Neural cell (in vitro differentiated cells): ENCODE measurements at regions not wholly inside any gene's neighbourhood (a gene's known extent, or its start where the extent isn't known, plus 50 kb on each side); places are given as distances from the start of the nearest gene placed in this dataset.

Experiments used
- H2AFZ ChIP-seq: fragments of 200-600, 300-800 bp; sonication (generic), shearing (Covaris generic); 2 replicates; pipeline ENCODE4 v1.6.0; 2014; ENCODE audit warnings: low read depth, mild to moderate bottlenecking, antibody characterized with exemption, low read length, moderate library complexity
- H3F3A ChIP-seq: fragments of 200-600 bp; shearing (Covaris generic); 2 replicates; pipeline ENCODE4 v1.6.1; 2016; ENCODE audit warnings: mild to moderate bottlenecking, moderate library complexity, mixed read lengths, antibody characterized with exemption, low read length; ENCODE audit not compliant: insufficient read depth, poor library complexity, severe bottlenecking
- H3K27ac ChIP-seq: fragments of 200-600, 300-800 bp; sonication (generic), shearing (Covaris generic); 2 replicates; pipeline ENCODE4 v1.5.1; 2014; ENCODE audit warnings: mild to moderate bottlenecking, low read length, moderate library complexity
- H3K27me3 ChIP-seq: fragments of 300-800, 200-600 bp; sonication (generic), shearing (Covaris generic); 2 replicates; pipeline ENCODE4 v1.6.0; 2014; ENCODE audit warnings: mild to moderate bottlenecking, low read depth, low read length, moderate library complexity; ENCODE audit not compliant: insufficient read depth
- H3K36me3 ChIP-seq: fragments of 300-800, 200-600 bp; sonication (generic), shearing (Covaris generic); 2 replicates; pipeline ENCODE4 v1.5.1; 2014; ENCODE audit warnings: mild to moderate bottlenecking, antibody characterized with exemption, low read length, moderate library complexity; ENCODE audit not compliant: insufficient read depth
- H3K4me2 ChIP-seq: fragments of 300-800, 200-600 bp; sonication (generic), shearing (Covaris generic); 2 replicates; pipeline ENCODE4 v1.6.0; 2014; ENCODE audit warnings: mild to moderate bottlenecking, low read length
- H3K4me3 ChIP-seq: fragments of 300-800, 200-600 bp; sonication (generic), shearing (Covaris generic); 2 replicates; pipeline ENCODE4 v1.5.1; 2014; ENCODE audit warnings: mild to moderate bottlenecking, low read length, moderate library complexity
- H3K79me2 ChIP-seq: fragments of 200-600 bp; shearing (Covaris generic); replicated peaks from 2 replicates; pipeline ENCODE4 v1.6.0; 2014; ENCODE audit warnings: mild to moderate bottlenecking, low read length, moderate library complexity; ENCODE audit not compliant: insufficient read depth
- H3K9ac ChIP-seq: fragments of 300-800, 200-600 bp; sonication (generic), shearing (Covaris generic); 2 replicates; pipeline ENCODE4 v1.6.1; 2016; ENCODE audit warnings: mild to moderate bottlenecking, low read length, mixed read lengths
- H3K9me2 ChIP-seq: fragments of 200-600 bp; shearing (Covaris generic); 2 replicates; pipeline ENCODE4 v1.6.1; 2016; ENCODE audit warnings: mild to moderate bottlenecking, low read length, mixed read lengths; ENCODE audit not compliant: insufficient read depth
- H3K9me3 ChIP-seq: fragments of 200-600, 300-800 bp; sonication (generic), shearing (Covaris generic); 2 replicates; pipeline ENCODE4 v1.6.1; 2016; ENCODE audit warnings: mild to moderate bottlenecking, mixed run types, low read length, moderate library complexity, mixed read lengths
- H4K20me1 ChIP-seq: fragments of 200-600 bp; shearing (Covaris generic); 2 replicates; pipeline ENCODE4 v1.6.1; 2016; ENCODE audit warnings: mild to moderate bottlenecking, mixed run types; ENCODE audit not compliant: insufficient read depth
- CTCF ChIP-seq: fragments of 450-650 bp; IDR thresholded peaks from 2 replicates; pipeline ENCODE4 v1.5.1; 2014; ENCODE audit warnings: antibody characterized with exemption, mild to moderate bottlenecking, moderate library complexity; ENCODE audit not compliant: poor library complexity, severe bottlenecking
- EP300 ChIP-seq: fragments of 450-650 bp; conservative IDR thresholded peaks from 2 replicates; pipeline ENCODE4 v1.6.1; 2014; ENCODE audit warnings: antibody characterized with exemption, mild to moderate bottlenecking, moderate library complexity; ENCODE audit not compliant: poor library complexity, severe bottlenecking
- MXI1 ChIP-seq: fragments of 450-650 bp; conservative IDR thresholded peaks from 2 replicates; pipeline ENCODE4 v1.6.1; 2014; ENCODE audit warnings: antibody characterized with exemption, mild to moderate bottlenecking; ENCODE audit not compliant: poor library complexity, severe bottlenecking
- POLR2AphosphoS5 ChIP-seq: IDR thresholded peaks from 2 replicates; pipeline ENCODE4 v1.6.1; 2012
- REST ChIP-seq: IDR thresholded peaks from 2 replicates; pipeline ENCODE4 v1.6.1; 2012; ENCODE audit warnings: borderline replicate concordance
- TAF1 ChIP-seq: IDR thresholded peaks from 2 replicates; pipeline ENCODE4 v1.6.1; 2012; ENCODE audit warnings: low read depth

GRCh38 chr3:176926034-176926433 is 271.2 kb downstream of the TBL1XR1 start:
- Histone ChIP-seq H3K9me3 (no peaks in the 10 kb centered on the region), H3K27me3 (no peaks in the 10 kb centered on the region), H3K4me2 (no peak overlapping the region), H4K20me1 (no peaks in the 10 kb centered on the region), H2AFZ (no peak overlapping the region), H3K79me2 (no peaks in the 10 kb centered on the region), H3F3A (peaks cover 2% of the 10 kb centered on the region), H3K9ac (no peak overlapping the region), H3K36me3 (no peaks in the 10 kb centered on the region), H3K27ac (no peak overlapping the region), H3K9me2 (no peaks in the 10 kb centered on the region), H3K4me3 (no peak overlapping the region)
- TF ChIP-seq CTCF = no peak
- TF ChIP-seq MXI1 = no peak
- TF ChIP-seq POLR2AphosphoS5 = no peak
- TF ChIP-seq TAF1 = no peak
- no peak for TF ChIP-seq REST
- TF ChIP-seq EP300 = no peak

GRCh38 chr3:176920766-176921160 is 276.5 kb downstream of the TBL1XR1 start:
- TF ChIP-seq POLR2AphosphoS5 (peak; percentile 41), CTCF (no peak)
- no peaks in the 10 kb centered on the region for H4K20me1 ChIP-seq
- H3K27me3 ChIP-seq = no peaks in the 10 kb centered on the region
- no peaks in the 10 kb centered on the region for H3K79me2 ChIP-seq
- no peaks in the 10 kb centered on the region for H3K36me3 ChIP-seq
- no peak overlapping the region for H2AFZ ChIP-seq
- no peak overlapping the region for H3K4me3 ChIP-seq
- H3K4me2 ChIP-seq = no peak overlapping the region
- H3K9me3 ChIP-seq = no peaks in the 10 kb centered on the region
- peak overlapping the region; percentile 29 for H3K27ac ChIP-seq
- H3F3A ChIP-seq = peaks cover 2% of the 10 kb centered on the region
- no peaks in the 10 kb centered on the region for H3K9me2 ChIP-seq
- no peak overlapping the region for H3K9ac ChIP-seq
